Activated naive CD4-positive, alpha-beta T cell treated with anti-CD3 and anti-CD28 coated beads for 36 hours (primary cell): ENCODE measurements at regions not wholly inside any gene's neighbourhood (a gene's known extent, or its start where the extent isn't known, plus 50 kb on each side); places are given as distances from the start of the nearest gene placed in this dataset.
"Not testable (repeated sequence)": the region's sequence is repeated elsewhere in the genome, so short reads cannot be mapped to it uniquely, and the experiment has no call there.

Experiments
- CTCF ChIA-PET: fragments of 350-600 bp; sonication (Branson Sonifier 250); formaldehyde crosslinking; loops from one replicate; lab custom pipeline; 2021; ENCODE audit warnings: antibody characterized with exemption; lab: Charles Lee
- DNase-seq: peaks from one replicate; pipeline ENCODE4 v3.0.0-alpha.2; 2020
- H3K27ac Mint-ChIP-seq: one replicate; pipeline ENCODE4 v1.8.0; 2021; ENCODE audit warnings: mild to moderate bottlenecking, mixed read lengths
- H3K27me3 Mint-ChIP-seq: one replicate; pipeline ENCODE4 v1.8.0; 2021; ENCODE audit warnings: low read depth, mixed read lengths
- H3K36me3 Mint-ChIP-seq: one replicate; pipeline ENCODE4 v1.8.0; 2021; ENCODE audit warnings: low read depth, mixed read lengths
- H3K4me1 Mint-ChIP-seq: one replicate; pipeline ENCODE4 v1.8.0; 2021; ENCODE audit warnings: low read depth, mixed read lengths
- H3K4me3 Mint-ChIP-seq: one replicate; pipeline ENCODE4 v1.8.0; 2021; ENCODE audit warnings: mild to moderate bottlenecking, moderate library complexity, mixed read lengths
- H3K9me3 Mint-ChIP-seq: one replicate; pipeline ENCODE4 v1.8.0; 2021; ENCODE audit warnings: mixed read lengths
- intact Hi-C: fragments of 100-400 bp; cut with micrococcal nuclease; formaldehyde crosslinking; loops from one replicate; pipeline ENCODE4 v1.15.1; 2023

DNA sequence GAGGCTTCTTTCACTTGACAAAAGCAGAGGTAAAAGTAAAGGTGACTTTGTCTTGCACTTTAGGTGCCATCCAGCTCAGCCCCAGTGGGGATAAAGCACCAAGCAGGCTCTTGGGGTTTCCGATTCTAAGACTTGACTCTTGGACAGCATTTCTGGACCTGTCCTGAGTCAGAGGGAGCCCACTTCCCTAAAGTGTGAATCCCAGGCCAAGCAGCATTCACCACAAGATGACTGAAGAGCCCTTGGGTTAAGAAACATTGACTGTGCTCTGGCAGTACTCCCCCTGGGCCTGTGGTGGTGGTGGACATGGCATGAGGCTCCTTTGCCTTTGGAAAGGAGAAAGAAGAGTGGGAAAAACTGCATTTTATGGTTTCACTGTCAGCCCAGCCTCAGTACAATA is 638.0 kb upstream of the VRK2 start:
- no peaks in the 10 kb centered on the region for H3K27me3 Mint-ChIP-seq
- H3K4me1 Mint-ChIP-seq, result no peaks in the 10 kb centered on the region
- H3K9me3 Mint-ChIP-seq, result peaks cover 26% of the 10 kb centered on the region
- H3K27ac Mint-ChIP-seq, result no peak overlapping the region
- no peak for DNase-seq
- no peaks in the 10 kb centered on the region for H3K36me3 Mint-ChIP-seq
- intact Hi-C loops, result no loop called here
- CTCF ChIA-PET, result no interaction called here
- no peak overlapping the region for H3K4me3 Mint-ChIP-seq

DNA sequence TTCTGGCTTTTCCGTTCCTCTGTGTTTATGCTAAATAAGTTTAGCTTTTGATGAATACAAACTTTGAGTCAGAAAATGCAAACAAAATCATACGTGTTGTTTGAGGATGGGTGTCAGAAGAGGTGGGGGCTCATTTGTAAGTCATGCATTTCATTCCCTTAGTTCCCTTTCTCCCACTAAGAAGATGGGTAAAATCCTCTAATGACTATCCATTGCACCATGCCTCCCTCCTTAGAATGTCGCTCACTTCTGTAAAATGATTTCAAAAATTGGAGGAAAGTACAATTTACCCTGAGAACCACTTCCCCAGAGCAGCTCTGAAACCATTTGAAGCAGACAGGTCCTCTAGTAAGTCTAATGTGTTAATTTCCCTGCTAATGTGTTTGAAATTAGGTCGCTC is 629.6 kb upstream of the VRK2 start:
- Mint-ChIP-seq H3K36me3 (no peaks in the 10 kb centered on the region), H3K9me3 (peaks cover 30% of the 10 kb centered on the region), H3K4me1 (no peaks in the 10 kb centered on the region), H3K4me3 (no peak overlapping the region), H3K27ac (no peak overlapping the region), H3K27me3 (no peaks in the 10 kb centered on the region)
- intact Hi-C loops, result no loop called here
- DNase-seq, result no peak
- CTCF ChIA-PET, result no interaction called here

DNA sequence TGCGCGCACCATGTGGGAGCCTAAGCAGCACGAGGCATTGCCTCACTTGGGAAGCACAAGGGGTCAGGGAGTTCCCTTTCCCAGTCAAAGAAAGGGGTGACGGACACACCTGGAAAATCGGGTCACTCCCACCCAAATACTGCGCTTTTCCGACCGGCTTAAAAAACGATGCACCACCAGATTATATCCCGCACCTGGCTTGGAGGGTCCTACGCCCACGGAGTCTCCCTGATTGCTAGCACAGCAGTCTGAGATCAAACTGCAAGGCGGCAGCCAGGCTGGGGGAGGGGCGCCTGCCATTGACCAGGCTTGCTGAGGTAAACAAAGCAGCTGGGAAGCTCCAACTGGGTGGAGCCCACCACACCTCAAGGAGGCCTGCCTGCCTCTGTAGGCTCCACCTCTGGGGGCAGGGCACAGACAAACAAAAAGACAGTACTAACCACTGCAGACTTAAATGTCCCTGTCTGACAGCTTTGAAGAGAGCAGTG is 627.7 kb upstream of the VRK2 start:
- H3K27ac Mint-ChIP-seq, H3K4me3 Mint-ChIP-seq, CTCF ChIA-PET, DNase-seq, H3K4me1 Mint-ChIP-seq, H3K27me3 Mint-ChIP-seq, H3K36me3 Mint-ChIP-seq, intact Hi-C loops: not testable (repeated sequence)
- H3K9me3 Mint-ChIP-seq, result peaks cover 18% of the 10 kb centered on the region

DNA sequence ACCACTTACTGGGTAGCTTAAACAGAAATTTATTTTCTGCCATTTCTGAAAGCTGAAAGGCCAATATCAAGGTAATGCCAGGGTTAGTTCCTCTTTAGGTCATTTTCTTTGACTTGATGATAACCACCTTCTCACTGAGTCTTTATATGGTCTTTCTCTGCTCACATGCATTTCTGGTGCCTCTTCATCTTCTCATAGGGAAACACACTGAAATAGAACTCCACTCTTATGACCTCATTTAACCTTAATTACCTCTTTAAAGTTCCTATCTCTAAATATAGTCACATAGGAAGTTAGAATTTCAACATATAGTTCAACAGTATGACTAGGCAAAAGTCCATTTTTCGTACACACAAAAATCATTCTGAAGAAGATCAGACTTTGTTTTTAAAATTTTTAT is 616.8 kb upstream of the VRK2 start:
- Mint-ChIP-seq H3K27ac (no peak overlapping the region), H3K36me3 (no peaks in the 10 kb centered on the region), H3K4me1 (no peaks in the 10 kb centered on the region), H3K9me3 (no peaks in the 10 kb centered on the region), H3K27me3 (no peaks in the 10 kb centered on the region), H3K4me3 (no peak overlapping the region)
- DNase-seq, result no peak
- CTCF ChIA-PET, result interaction anchor here (0.6 kb wide), 1 partner anchor 227 kb away, joined by 3 read pairs; no protein-coding TSS in a partner anchor
- intact Hi-C loops, result loop anchor here (5.0 kb wide), 1 partner anchor 58 kb away; no protein-coding TSS in a partner anchor

DNA sequence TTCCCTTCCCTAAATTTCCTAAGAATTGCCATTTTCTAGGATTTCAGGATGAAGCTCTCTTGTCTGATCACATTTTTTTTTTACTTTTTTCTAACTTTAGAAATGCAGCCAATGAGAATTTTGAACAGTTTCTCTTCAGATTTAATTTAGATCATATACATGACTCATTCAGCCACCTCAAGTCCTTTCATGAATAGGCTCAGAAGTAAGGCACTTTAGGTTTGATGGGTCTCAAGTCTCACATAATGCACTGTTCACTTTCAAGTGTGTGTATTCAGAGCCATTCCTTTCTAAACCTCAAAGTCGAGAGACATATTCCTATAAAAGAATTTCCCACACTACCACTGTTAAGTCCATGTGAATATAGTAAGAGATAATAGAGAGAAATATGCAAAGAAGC is 614.1 kb upstream of the VRK2 start:
- no peak overlapping the region for H3K4me3 Mint-ChIP-seq
- H3K4me1 Mint-ChIP-seq, result no peaks in the 10 kb centered on the region
- no peak overlapping the region for H3K27ac Mint-ChIP-seq
- no peaks in the 10 kb centered on the region for H3K27me3 Mint-ChIP-seq
- no peaks in the 10 kb centered on the region for H3K9me3 Mint-ChIP-seq
- no peak for DNase-seq
- intact Hi-C loops, result loop anchor here (5.0 kb wide), 1 partner anchor 60 kb away; no protein-coding TSS in a partner anchor
- CTCF ChIA-PET, result no interaction called here
- H3K36me3 Mint-ChIP-seq, result no peaks in the 10 kb centered on the region

DNA sequence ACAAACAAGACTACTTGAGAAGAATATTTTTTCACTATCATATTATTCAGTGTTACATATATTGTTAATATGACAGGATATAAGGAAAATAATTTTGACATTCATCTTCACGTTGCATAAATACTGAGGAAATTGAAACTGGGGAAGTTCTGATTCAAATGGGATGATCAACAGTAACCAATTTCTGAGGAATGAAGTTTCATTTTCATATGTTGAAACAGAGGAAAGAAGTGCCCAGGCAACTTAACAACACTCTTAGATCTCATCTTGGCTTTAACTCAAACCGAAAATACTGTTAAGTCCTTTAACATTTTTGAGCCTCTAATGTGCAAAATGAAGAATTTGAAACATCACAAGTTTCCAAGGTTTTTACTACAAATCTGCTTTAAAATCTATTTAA is 612.2 kb upstream of the VRK2 start:
- no peaks in the 10 kb centered on the region for H3K4me1 Mint-ChIP-seq
- H3K4me3 Mint-ChIP-seq, result no peak overlapping the region
- H3K9me3 Mint-ChIP-seq, result no peaks in the 10 kb centered on the region
- no peaks in the 10 kb centered on the region for H3K27me3 Mint-ChIP-seq
- DNase-seq, result no peak
- intact Hi-C loops, result loop anchor here (5.0 kb wide), 1 partner anchor 62 kb away; no protein-coding TSS in a partner anchor
- H3K36me3 Mint-ChIP-seq, result no peaks in the 10 kb centered on the region
- CTCF ChIA-PET, result interaction anchor here (0.6 kb wide), 1 partner anchor 579 kb away, joined by 3 read pairs; no protein-coding TSS in a partner anchor
- no peak overlapping the region for H3K27ac Mint-ChIP-seq

DNA sequence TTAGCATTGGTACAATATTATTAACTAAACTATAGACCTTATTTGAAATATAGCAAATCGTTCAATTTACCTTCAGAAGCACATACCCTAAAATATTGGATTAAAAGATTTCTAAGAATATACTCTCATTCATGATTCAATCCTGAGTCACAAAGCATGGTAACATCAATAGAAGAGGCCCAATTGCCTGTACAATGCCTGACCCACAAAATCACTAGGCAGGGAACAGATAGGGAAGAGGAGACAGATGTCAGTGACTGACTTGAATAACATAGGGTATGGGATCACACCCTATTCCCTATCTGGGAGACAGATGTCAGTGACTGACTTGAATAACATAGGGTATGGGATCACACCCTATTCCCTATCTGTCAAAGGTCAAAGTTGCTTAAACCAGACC is 611.6 kb upstream of the VRK2 start:
- H3K27ac Mint-ChIP-seq, result no peak overlapping the region
- intact Hi-C loops, result loop anchor here (5.0 kb wide), 1 partner anchor 63 kb away; no protein-coding TSS in a partner anchor
- no peak overlapping the region for H3K4me3 Mint-ChIP-seq
- H3K36me3 Mint-ChIP-seq, result no peaks in the 10 kb centered on the region
- no peak for DNase-seq
- CTCF ChIA-PET, result no interaction called here
- no peaks in the 10 kb centered on the region for H3K27me3 Mint-ChIP-seq
- no peaks in the 10 kb centered on the region for H3K9me3 Mint-ChIP-seq
- H3K4me1 Mint-ChIP-seq, result no peaks in the 10 kb centered on the region

DNA sequence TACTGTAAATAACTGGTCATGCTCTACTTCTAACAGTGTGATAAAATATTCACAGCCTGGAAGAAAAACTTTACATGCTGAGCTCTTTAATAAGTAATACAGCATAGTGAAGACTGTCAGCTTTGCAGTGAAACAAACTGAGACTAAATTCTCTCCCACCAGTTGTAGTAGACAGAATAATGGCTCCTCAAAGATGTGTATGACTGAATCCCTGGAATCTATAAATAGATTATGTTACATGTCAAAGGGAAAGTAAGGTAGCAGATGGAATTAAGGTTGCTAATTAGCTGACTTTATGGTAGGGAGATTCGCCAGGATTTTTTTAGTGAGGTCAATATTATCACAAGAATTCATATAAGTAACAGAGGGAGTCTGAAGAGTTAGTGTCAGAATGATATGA is 609.5 kb upstream of the VRK2 start:
- CTCF ChIA-PET, result no interaction called here
- Mint-ChIP-seq H3K27me3 (no peaks in the 10 kb centered on the region), H3K36me3 (no peaks in the 10 kb centered on the region), H3K4me3 (no peak overlapping the region), H3K27ac (no peak overlapping the region), H3K9me3 (no peaks in the 10 kb centered on the region), H3K4me1 (no peaks in the 10 kb centered on the region)
- intact Hi-C loops, result no loop called here
- DNase-seq, result no peak

DNA sequence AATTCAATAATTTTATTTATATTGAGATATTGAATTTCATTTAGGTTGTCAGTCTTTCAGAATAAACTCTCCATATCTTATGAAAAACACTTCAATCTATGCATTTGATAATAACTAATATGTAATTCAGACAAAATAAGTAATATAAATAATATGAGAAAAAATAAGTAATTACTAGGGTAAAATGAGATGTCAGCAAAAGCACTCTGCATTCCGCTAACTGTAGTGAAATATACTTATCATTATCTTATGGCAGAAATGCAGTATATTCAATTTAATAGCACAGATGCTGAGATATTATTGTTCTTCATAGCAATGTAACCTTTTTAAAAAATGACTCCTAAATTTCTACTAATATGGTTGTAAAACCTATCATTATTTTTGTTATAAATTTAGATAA is 606.2 kb upstream of the VRK2 start:
- Mint-ChIP-seq H3K27me3 (no peaks in the 10 kb centered on the region), H3K9me3 (no peaks in the 10 kb centered on the region), H3K4me3 (no peak overlapping the region), H3K27ac (no peak overlapping the region), H3K36me3 (no peaks in the 10 kb centered on the region), H3K4me1 (no peaks in the 10 kb centered on the region)
- no peak for DNase-seq
- intact Hi-C loops, result no loop called here
- CTCF ChIA-PET, result no interaction called here

DNA sequence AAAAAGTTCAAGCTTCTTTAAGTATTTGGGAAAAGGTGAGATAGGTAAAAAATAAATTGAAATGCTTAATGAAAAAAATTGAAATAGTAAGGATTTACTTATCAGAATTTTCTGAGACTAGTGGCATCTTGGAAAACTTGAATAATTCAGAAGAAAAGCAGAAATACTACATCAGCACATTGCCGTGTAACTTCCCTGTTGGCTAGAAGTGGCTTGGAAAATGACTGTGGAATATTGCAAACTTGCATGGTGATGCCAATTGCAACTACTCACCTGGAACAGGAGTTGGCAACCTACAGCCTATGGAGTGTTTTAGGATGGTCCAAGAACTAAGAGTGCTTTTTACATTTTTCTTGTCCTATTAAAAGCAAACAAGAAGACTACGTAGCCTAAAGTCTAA is 603.5 kb upstream of the VRK2 start:
- no peaks in the 10 kb centered on the region for H3K36me3 Mint-ChIP-seq
- intact Hi-C loops, result no loop called here
- CTCF ChIA-PET, result no interaction called here

DNA sequence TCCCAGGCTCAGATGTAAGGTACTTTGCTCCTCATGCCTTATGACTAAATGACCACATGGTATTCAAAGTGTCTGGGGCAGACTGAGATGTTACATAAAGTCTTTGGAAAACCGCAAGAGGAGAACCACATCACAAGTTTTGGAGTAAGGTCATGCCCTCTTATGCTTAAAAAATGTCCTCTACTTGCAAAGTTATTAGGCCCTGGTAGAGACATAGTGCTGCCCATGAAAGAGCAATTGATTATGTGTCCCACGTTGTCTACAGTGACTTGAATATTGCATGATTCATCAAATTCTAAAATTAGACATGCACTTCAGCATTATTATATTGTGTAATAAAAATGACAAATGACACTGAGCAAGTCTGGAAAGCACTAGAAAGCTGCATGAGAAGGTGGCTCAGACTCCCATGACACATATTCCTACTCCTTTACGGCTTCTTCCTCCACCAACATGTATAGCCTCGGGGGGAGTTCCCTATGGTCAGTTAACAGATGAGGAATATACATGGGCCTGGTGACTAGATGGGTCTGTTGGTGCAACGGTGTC is 602.6 kb upstream of the VRK2 start:
- H3K9me3 Mint-ChIP-seq, result peaks cover 5% of the 10 kb centered on the region
- H3K27me3 Mint-ChIP-seq, result no peaks in the 10 kb centered on the region
- no peaks in the 10 kb centered on the region for H3K4me1 Mint-ChIP-seq
- DNase-seq, result no peak
- no peaks in the 10 kb centered on the region for H3K36me3 Mint-ChIP-seq
- intact Hi-C loops, result no loop called here
- H3K27ac Mint-ChIP-seq, result no peak overlapping the region
- CTCF ChIA-PET, result no interaction called here
- H3K4me3 Mint-ChIP-seq, result no peak overlapping the region

More for the DNA sequence above, 603.5 kb upstream of the VRK2 start:
- Mint-ChIP-seq H3K4me3 (no peak overlapping the region), H3K27ac (no peak overlapping the region), H3K4me1 (no peaks in the 10 kb centered on the region), H3K9me3 (peaks cover 5% of the 10 kb centered on the region), H3K27me3 (no peaks in the 10 kb centered on the region)
- no peak for DNase-seq

DNA sequence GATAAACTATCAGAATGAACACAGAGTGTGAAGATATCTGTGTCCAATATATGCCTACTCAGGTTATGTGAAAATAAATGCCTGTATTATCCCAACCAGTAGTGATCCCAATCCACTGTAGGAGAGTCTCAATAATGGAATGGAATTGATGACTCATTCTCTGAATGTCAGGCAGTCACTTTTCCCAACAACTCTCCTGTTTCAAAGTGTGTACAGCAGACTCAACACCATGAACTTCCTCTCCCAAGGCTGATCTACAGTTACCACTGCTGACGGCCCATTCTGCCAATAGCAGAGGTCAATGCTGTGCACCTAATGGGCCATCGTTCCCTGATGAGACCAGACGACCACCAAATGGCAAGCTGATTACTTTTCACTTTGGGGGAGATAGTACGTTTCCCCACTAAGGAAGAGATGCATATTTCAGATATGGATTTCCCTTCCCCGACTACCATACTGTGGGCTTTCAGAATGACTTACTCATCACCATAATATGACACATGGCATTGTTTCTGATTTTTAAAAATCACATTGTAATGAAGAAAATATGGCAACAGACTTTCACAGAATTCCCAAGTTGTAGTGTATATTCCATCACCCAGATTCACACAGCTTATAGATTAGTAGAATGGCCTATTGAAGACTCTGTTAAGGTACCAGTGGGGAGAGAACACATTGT is 601.7 kb upstream of the VRK2 start:
- H3K4me1 Mint-ChIP-seq, result no peaks in the 10 kb centered on the region
- H3K36me3 Mint-ChIP-seq, result no peaks in the 10 kb centered on the region

DNA sequence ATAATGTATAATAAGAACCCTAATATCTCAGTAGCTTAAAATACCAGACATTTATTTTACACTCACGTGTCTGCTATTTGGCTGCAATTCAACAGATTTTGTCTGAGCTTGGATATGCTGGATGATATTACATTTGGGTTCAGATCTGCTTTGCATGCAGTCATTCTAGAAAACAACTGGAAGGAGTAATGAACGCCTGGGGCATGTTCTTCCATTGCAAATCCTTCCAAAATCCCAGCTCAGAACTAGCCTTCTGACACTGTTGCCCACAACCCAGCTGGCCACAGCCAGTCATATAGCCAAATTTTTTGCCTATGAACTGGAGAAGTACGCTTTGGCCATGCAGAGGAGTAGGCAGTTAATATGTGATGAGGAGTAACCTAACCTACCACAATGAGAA is 597.8 kb upstream of the VRK2 start:
- no peak overlapping the region for H3K4me3 Mint-ChIP-seq
- intact Hi-C loops, result no loop called here
- no peaks in the 10 kb centered on the region for H3K4me1 Mint-ChIP-seq
- no peaks in the 10 kb centered on the region for H3K36me3 Mint-ChIP-seq
- H3K9me3 Mint-ChIP-seq, result peaks cover 5% of the 10 kb centered on the region
- no peaks in the 10 kb centered on the region for H3K27me3 Mint-ChIP-seq
- DNase-seq, result no peak
- no peak overlapping the region for H3K27ac Mint-ChIP-seq
- CTCF ChIA-PET, result no interaction called here

More for the DNA sequence above, 601.7 kb upstream of the VRK2 start:
- no peak for DNase-seq
- Mint-ChIP-seq H3K27ac (no peak overlapping the region), H3K27me3 (no peaks in the 10 kb centered on the region), H3K4me3 (no peak overlapping the region), H3K9me3 (peaks cover 5% of the 10 kb centered on the region)
- intact Hi-C loops, result no loop called here
- CTCF ChIA-PET, result no interaction called here
